Activated naive CD4-positive, alpha-beta T cell treated with anti-CD3 and anti-CD28 coated beads, Interleukin-2, amount 50 U/mL, for 24 hours (primary cell): ENCODE measurements at regions not wholly inside any gene's neighbourhood (a gene's known extent, or its start where the extent isn't known, plus 50 kb on each side); places are given as distances from the start of the nearest gene placed in this dataset.

ENCODE experiments used
- H3K27ac Mint-ChIP-seq: one replicate; pipeline ENCODE4 v1.8.0; 2021; ENCODE audit warnings: mild to moderate bottlenecking, mixed read lengths
- H3K27me3 Mint-ChIP-seq: one replicate; pipeline ENCODE4 v1.8.0; 2021; ENCODE audit warnings: mixed read lengths
- H3K36me3 Mint-ChIP-seq: one replicate; pipeline ENCODE4 v1.8.0; 2021; ENCODE audit warnings: mixed read lengths
- H3K4me1 Mint-ChIP-seq: one replicate; pipeline ENCODE4 v1.8.0; 2021; ENCODE audit warnings: mixed read lengths
- H3K4me3 Mint-ChIP-seq: one replicate; pipeline ENCODE4 v1.8.0; 2021; ENCODE audit warnings: mild to moderate bottlenecking, mixed read lengths
- H3K9me3 Mint-ChIP-seq: one replicate; pipeline ENCODE4 v1.8.0; 2021; ENCODE audit warnings: mixed read lengths

- H3K9me3 Mint-ChIP-seq, result no peaks in the 10 kb centered on the region
- H3K27me3 Mint-ChIP-seq, result no peaks in the 10 kb centered on the region
- H3K4me1 Mint-ChIP-seq, result no peaks in the 10 kb centered on the region
- H3K36me3 Mint-ChIP-seq, result no peaks in the 10 kb centered on the region
- H3K27ac Mint-ChIP-seq, result no peak overlapping the region
- H3K4me3 Mint-ChIP-seq, result no peak overlapping the region
Measured at GRCh38 chr3:17941766-17942165, 199.3 kb upstream of the TBC1D5 start.

- Mint-ChIP-seq H3K4me1 (no peaks in the 10 kb centered on the region), H3K27ac (no peak overlapping the region), H3K27me3 (no peaks in the 10 kb centered on the region), H3K9me3 (no peaks in the 10 kb centered on the region), H3K36me3 (no peaks in the 10 kb centered on the region), H3K4me3 (no peak overlapping the region)
Measured at GRCh38 chr3:17941152-17941551, 198.7 kb upstream of the TBC1D5 start.

- Mint-ChIP-seq H3K27me3 (peaks cover 3% of the 10 kb centered on the region), H3K36me3 (no peaks in the 10 kb centered on the region), H3K4me1 (no peaks in the 10 kb centered on the region), H3K4me3 (no peak overlapping the region), H3K27ac (no peak overlapping the region), H3K9me3 (no peaks in the 10 kb centered on the region)
Measured at GRCh38 chr3:17939157-17939556, 196.7 kb upstream of the TBC1D5 start.

GRCh38 chr3:17938313-17938712, 195.9 kb upstream of the TBC1D5 start:
- H3K4me3 Mint-ChIP-seq, result no peak overlapping the region
- H3K9me3 Mint-ChIP-seq, result no peaks in the 10 kb centered on the region
- peaks cover 3% of the 10 kb centered on the region for H3K27me3 Mint-ChIP-seq
- H3K36me3 Mint-ChIP-seq, result no peaks in the 10 kb centered on the region
- H3K4me1 Mint-ChIP-seq, result no peaks in the 10 kb centered on the region
- H3K27ac Mint-ChIP-seq, result no peak overlapping the region

GRCh38 chr3:17936736-17937480, 194.5 kb upstream of the TBC1D5 start:
- no peak overlapping the region for H3K27ac Mint-ChIP-seq
- no peak overlapping the region for H3K4me3 Mint-ChIP-seq
- peaks cover 3% of the 10 kb centered on the region for H3K27me3 Mint-ChIP-seq
- no peaks in the 10 kb centered on the region for H3K9me3 Mint-ChIP-seq
- no peaks in the 10 kb centered on the region for H3K36me3 Mint-ChIP-seq
- no peaks in the 10 kb centered on the region for H3K4me1 Mint-ChIP-seq

- H3K27ac Mint-ChIP-seq, result no peak overlapping the region
- H3K4me1 Mint-ChIP-seq, result no peaks in the 10 kb centered on the region
- no peak overlapping the region for H3K4me3 Mint-ChIP-seq
- H3K9me3 Mint-ChIP-seq, result no peaks in the 10 kb centered on the region
- H3K36me3 Mint-ChIP-seq, result no peaks in the 10 kb centered on the region
- peaks cover 3% of the 10 kb centered on the region for H3K27me3 Mint-ChIP-seq
Measured at GRCh38 chr3:17935222-17935621, 192.8 kb upstream of the TBC1D5 start.

GRCh38 chr3:17932136-17932771, 189.8 kb upstream of the TBC1D5 start:
- Mint-ChIP-seq H3K27me3 (peaks cover 3% of the 10 kb centered on the region), H3K36me3 (no peaks in the 10 kb centered on the region), H3K4me3 (no peak overlapping the region), H3K27ac (no peak overlapping the region), H3K4me1 (no peaks in the 10 kb centered on the region), H3K9me3 (no peaks in the 10 kb centered on the region)

- Mint-ChIP-seq H3K4me1 (no peaks in the 10 kb centered on the region), H3K27ac (no peak overlapping the region), H3K27me3 (peaks cover 3% of the 10 kb centered on the region), H3K36me3 (no peaks in the 10 kb centered on the region), H3K9me3 (no peaks in the 10 kb centered on the region), H3K4me3 (no peak overlapping the region)
Measured at GRCh38 chr3:17931131-17931530, 188.7 kb upstream of the TBC1D5 start.

GRCh38 chr3:17928502-17929145, 186.2 kb upstream of the TBC1D5 start:
- Mint-ChIP-seq H3K9me3 (no peaks in the 10 kb centered on the region), H3K36me3 (no peaks in the 10 kb centered on the region), H3K27ac (no peak overlapping the region), H3K27me3 (no peaks in the 10 kb centered on the region), H3K4me3 (no peak overlapping the region), H3K4me1 (no peaks in the 10 kb centered on the region)

GRCh38 chr3:17927036-17927435, 184.6 kb upstream of the TBC1D5 start:
- Mint-ChIP-seq H3K27ac (no peak overlapping the region), H3K4me1 (no peaks in the 10 kb centered on the region), H3K36me3 (no peaks in the 10 kb centered on the region), H3K27me3 (no peaks in the 10 kb centered on the region), H3K4me3 (no peak overlapping the region), H3K9me3 (no peaks in the 10 kb centered on the region)

GRCh38 chr3:17915341-17915740, 172.9 kb upstream of the TBC1D5 start:
- H3K36me3 Mint-ChIP-seq, result no peaks in the 10 kb centered on the region
- H3K9me3 Mint-ChIP-seq, result no peaks in the 10 kb centered on the region
- no peak overlapping the region for H3K27ac Mint-ChIP-seq
- H3K27me3 Mint-ChIP-seq, result peaks cover 9% of the 10 kb centered on the region
- H3K4me3 Mint-ChIP-seq, result no peak overlapping the region
- no peaks in the 10 kb centered on the region for H3K4me1 Mint-ChIP-seq

- no peak overlapping the region for H3K4me3 Mint-ChIP-seq
- no peaks in the 10 kb centered on the region for H3K36me3 Mint-ChIP-seq
- no peak overlapping the region for H3K27ac Mint-ChIP-seq
- no peaks in the 10 kb centered on the region for H3K9me3 Mint-ChIP-seq
- H3K4me1 Mint-ChIP-seq, result no peaks in the 10 kb centered on the region
- H3K27me3 Mint-ChIP-seq, result peaks cover 9% of the 10 kb centered on the region
Measured at GRCh38 chr3:17913359-17913758, 170.9 kb upstream of the TBC1D5 start.

- Mint-ChIP-seq H3K27ac (no peak overlapping the region), H3K36me3 (no peaks in the 10 kb centered on the region), H3K27me3 (peaks cover 9% of the 10 kb centered on the region), H3K4me1 (no peaks in the 10 kb centered on the region), H3K4me3 (no peak overlapping the region), H3K9me3 (no peaks in the 10 kb centered on the region)
Measured at GRCh38 chr3:17911986-17912760, 169.7 kb upstream of the TBC1D5 start.

- H3K36me3 Mint-ChIP-seq, result no peaks in the 10 kb centered on the region
- no peak overlapping the region for H3K4me3 Mint-ChIP-seq
- H3K27me3 Mint-ChIP-seq, result peaks cover 9% of the 10 kb centered on the region
- H3K27ac Mint-ChIP-seq, result no peak overlapping the region
- no peaks in the 10 kb centered on the region for H3K9me3 Mint-ChIP-seq
- H3K4me1 Mint-ChIP-seq, result no peaks in the 10 kb centered on the region
Measured at GRCh38 chr3:17910922-17911321, 168.5 kb upstream of the TBC1D5 start.

GRCh38 chr3:17909714-17910113, 167.3 kb upstream of the TBC1D5 start:
- H3K4me3 Mint-ChIP-seq, result no peak overlapping the region

More at GRCh38 chr3:17909714-17910113, 167.3 kb upstream of the TBC1D5 start:
- Mint-ChIP-seq H3K9me3 (no peaks in the 10 kb centered on the region), H3K27me3 (peaks cover 7% of the 10 kb centered on the region), H3K36me3 (no peaks in the 10 kb centered on the region), H3K4me1 (no peaks in the 10 kb centered on the region), H3K27ac (no peak overlapping the region)
